Astrocyte (in vitro differentiated cells and primary cell): ENCODE measurements at regions not wholly inside any gene's neighbourhood (a gene's known extent, or its start where the extent isn't known, plus 50 kb on each side); places are given as distances from the start of the nearest gene placed in this dataset.
"Not testable (repeated sequence)": the region's sequence is repeated elsewhere in the genome, so short reads cannot be mapped to it uniquely, and the experiment has no call there.

Source experiments
- DNase-seq: peaks from one replicate; pipeline ENCODE4 v3.0.0-alpha.2; 2010; ENCODE audit warnings: low read depth
- FAIRE-seq: peaks from 2 replicates; lab custom pipeline; 2011; peaks lifted over from hg19 to GRCh38; lab: Jason Lieb, UNC
- H2AFZ ChIP-seq: 2 replicates; pipeline ENCODE4 v1.6.0; 2012; ENCODE audit warnings: low read depth, low read length, inconsistent platforms
- H3K27ac ChIP-seq: 2 replicates; pipeline ENCODE4 v1.5.1; 2011; ENCODE audit warnings: low read depth, low read length, inconsistent platforms
- H3K27me3 ChIP-seq: 2 replicates; pipeline ENCODE4 v1.6.0; 2011; ENCODE audit warnings: low read length, inconsistent platforms; ENCODE audit not compliant: insufficient read depth
- H3K36me3 ChIP-seq: 2 replicates; pipeline ENCODE4 v1.5.1; 2011; ENCODE audit warnings: low read length, inconsistent platforms; ENCODE audit not compliant: insufficient read depth
- H3K4me1 ChIP-seq: 2 replicates; pipeline ENCODE4 v1.5.1; 2011; ENCODE audit warnings: low read length, inconsistent platforms; ENCODE audit not compliant: insufficient read depth
- H3K4me2 ChIP-seq: 2 replicates; pipeline ENCODE4 v1.6.0; 2012; ENCODE audit warnings: low read length, inconsistent platforms
- H3K4me3 ChIP-seq: 2 replicates; pipeline ENCODE4 v1.5.1; 2011; ENCODE audit warnings: low read depth, mild to moderate bottlenecking, low read length, inconsistent platforms; ENCODE audit not compliant: insufficient read depth
- H3K79me2 ChIP-seq: 2 replicates; pipeline ENCODE4 v1.6.0; 2012; ENCODE audit warnings: mild to moderate bottlenecking, low read length, inconsistent platforms; ENCODE audit not compliant: insufficient read depth
- H3K9ac ChIP-seq: 2 replicates; pipeline ENCODE4 v1.6.0; 2012; ENCODE audit warnings: mild to moderate bottlenecking, low read length, inconsistent platforms
- H3K9me3 ChIP-seq: 2 replicates; pipeline ENCODE4 v1.5.1; 2012; ENCODE audit warnings: low read depth, mild to moderate bottlenecking, low read length, inconsistent platforms; ENCODE audit not compliant: insufficient read depth
- H4K20me1 ChIP-seq: 2 replicates; pipeline ENCODE4 v1.6.0; 2012; ENCODE audit warnings: low read length, inconsistent platforms; ENCODE audit not compliant: insufficient read depth
- H3K27ac Mint-ChIP-seq: one replicate; pipeline ENCODE4 v1.8.0; 2021; ENCODE audit warnings: mild to moderate bottlenecking, mixed read lengths; ENCODE audit not compliant: unreplicated experiment
- H3K27me3 Mint-ChIP-seq: one replicate; pipeline ENCODE4 v1.8.0; 2021; ENCODE audit warnings: low read depth, mixed read lengths; ENCODE audit not compliant: unreplicated experiment
- H3K36me3 Mint-ChIP-seq: one replicate; pipeline ENCODE4 v1.8.0; 2021; ENCODE audit warnings: low read depth, mixed read lengths; ENCODE audit not compliant: unreplicated experiment
- H3K4me1 Mint-ChIP-seq: one replicate; pipeline ENCODE4 v1.8.0; 2021; ENCODE audit warnings: low read depth, mixed read lengths; ENCODE audit not compliant: unreplicated experiment
- H3K4me3 Mint-ChIP-seq: one replicate; pipeline ENCODE4 v1.8.0; 2021; ENCODE audit warnings: mild to moderate bottlenecking, moderate library complexity, mixed read lengths; ENCODE audit not compliant: unreplicated experiment
- H3K9me3 Mint-ChIP-seq: one replicate; pipeline ENCODE4 v1.8.0; 2021; ENCODE audit warnings: mild to moderate bottlenecking, mixed read lengths; ENCODE audit not compliant: unreplicated experiment
- EZH2 ChIP-seq: IDR thresholded peaks from 2 replicates; pipeline ENCODE4 v1.6.1; 2012; ENCODE audit warnings: mild to moderate bottlenecking, low read length, inconsistent platforms; ENCODE audit not compliant: insufficient read depth
- TF ChIP-seq, protein P1 (sequence below): IDR thresholded peaks from 2 replicates; pipeline ENCODE4 v1.5.1; 2011; ENCODE audit warnings: low read depth, mild to moderate bottlenecking, inconsistent platforms, low read length, moderate library complexity; ENCODE audit not compliant: insufficient read depth

DNA sequence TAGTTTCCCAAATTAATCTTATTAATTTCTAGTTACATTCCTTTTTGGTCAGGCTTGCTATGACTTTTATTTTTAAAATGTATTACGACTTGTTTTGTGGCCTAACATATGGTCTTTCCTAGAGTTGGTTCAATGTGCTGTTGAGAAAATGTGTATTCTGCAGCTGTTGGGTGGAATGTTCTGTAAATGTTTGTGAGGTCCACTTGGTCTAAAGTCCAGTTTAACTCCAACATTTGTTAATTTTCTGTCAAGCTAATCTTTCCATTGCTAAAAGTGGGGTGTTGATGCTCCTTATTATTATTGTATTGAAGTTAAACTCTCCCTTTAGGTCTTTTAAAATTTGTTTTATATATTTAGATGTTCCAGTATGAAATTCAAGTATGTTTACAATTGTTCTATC is 1010.8 kb upstream of the EDIL3 start:
- DNase-seq, result no peak

DNA sequence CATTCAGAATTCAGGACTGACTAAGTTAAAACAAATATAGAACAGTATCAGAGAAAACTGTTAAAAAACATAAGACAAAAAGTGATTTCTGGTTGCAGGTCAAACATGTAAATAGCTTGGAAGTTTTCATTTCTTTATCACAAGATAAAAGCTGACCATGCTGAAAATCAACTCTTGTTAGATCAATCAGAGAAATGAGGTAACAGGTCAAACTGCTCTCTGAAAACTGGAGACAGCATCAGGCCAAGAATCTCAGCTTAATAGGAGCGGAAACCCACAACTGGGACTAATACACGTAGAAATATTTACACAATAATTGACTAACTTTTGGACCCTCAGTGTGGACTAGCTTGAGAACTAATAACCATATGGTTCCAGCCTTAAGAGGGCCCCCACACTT is 1012.8 kb upstream of the EDIL3 start:
- no peaks in the 10 kb centered on the region for H3K79me2 ChIP-seq
- H3K9ac ChIP-seq, result no peak overlapping the region
- no peaks in the 10 kb centered on the region for H3K9me3 ChIP-seq
- Mint-ChIP-seq H3K27me3 (no peaks in the 10 kb centered on the region), H3K4me1 (no peaks in the 10 kb centered on the region), H3K9me3 (no peaks in the 10 kb centered on the region), H3K27ac (no peak overlapping the region), H3K4me3 (no peak overlapping the region), H3K36me3 (no peaks in the 10 kb centered on the region)
- H4K20me1 ChIP-seq, result no peaks in the 10 kb centered on the region
- no peaks in the 10 kb centered on the region for H3K36me3 ChIP-seq
- no peak overlapping the region for H3K27ac ChIP-seq
- H2AFZ ChIP-seq, result no peak overlapping the region
- H3K4me1 ChIP-seq, result no peaks in the 10 kb centered on the region
- no peak for TF ChIP-seq EZH2
- TF ChIP-seq, protein P1, sequence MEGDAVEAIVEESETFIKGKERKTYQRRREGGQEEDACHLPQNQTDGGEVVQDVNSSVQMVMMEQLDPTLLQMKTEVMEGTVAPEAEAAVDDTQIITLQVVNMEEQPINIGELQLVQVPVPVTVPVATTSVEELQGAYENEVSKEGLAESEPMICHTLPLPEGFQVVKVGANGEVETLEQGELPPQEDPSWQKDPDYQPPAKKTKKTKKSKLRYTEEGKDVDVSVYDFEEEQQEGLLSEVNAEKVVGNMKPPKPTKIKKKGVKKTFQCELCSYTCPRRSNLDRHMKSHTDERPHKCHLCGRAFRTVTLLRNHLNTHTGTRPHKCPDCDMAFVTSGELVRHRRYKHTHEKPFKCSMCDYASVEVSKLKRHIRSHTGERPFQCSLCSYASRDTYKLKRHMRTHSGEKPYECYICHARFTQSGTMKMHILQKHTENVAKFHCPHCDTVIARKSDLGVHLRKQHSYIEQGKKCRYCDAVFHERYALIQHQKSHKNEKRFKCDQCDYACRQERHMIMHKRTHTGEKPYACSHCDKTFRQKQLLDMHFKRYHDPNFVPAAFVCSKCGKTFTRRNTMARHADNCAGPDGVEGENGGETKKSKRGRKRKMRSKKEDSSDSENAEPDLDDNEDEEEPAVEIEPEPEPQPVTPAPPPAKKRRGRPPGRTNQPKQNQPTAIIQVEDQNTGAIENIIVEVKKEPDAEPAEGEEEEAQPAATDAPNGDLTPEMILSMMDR, result no peak
- no peak overlapping the region for H3K4me2 ChIP-seq
- DNase-seq (no peak), FAIRE-seq (no peak)
- H3K4me3 ChIP-seq, result no peak overlapping the region
- H3K27me3 ChIP-seq, result no peaks in the 10 kb centered on the region

More for the DNA sequence above, 1010.8 kb upstream of the EDIL3 start:
- Mint-ChIP-seq H3K9me3 (no peaks in the 10 kb centered on the region), H3K4me3 (no peak overlapping the region), H3K4me1 (no peaks in the 10 kb centered on the region), H3K27ac (no peak overlapping the region), H3K27me3 (no peaks in the 10 kb centered on the region), H3K36me3 (no peaks in the 10 kb centered on the region)
- H3K9ac ChIP-seq, result no peak overlapping the region
- no peaks in the 10 kb centered on the region for H3K79me2 ChIP-seq
- H3K4me2 ChIP-seq, result no peak overlapping the region
- no peaks in the 10 kb centered on the region for H3K9me3 ChIP-seq
- H3K36me3 ChIP-seq, result no peaks in the 10 kb centered on the region
- TF ChIP-seq, protein P1, result no peak
- TF ChIP-seq EZH2, result no peak
- no peaks in the 10 kb centered on the region for H3K4me1 ChIP-seq
- no peak for FAIRE-seq
- no peaks in the 10 kb centered on the region for H3K27me3 ChIP-seq
- H3K27ac ChIP-seq, result no peak overlapping the region
- H2AFZ ChIP-seq, result no peak overlapping the region
- no peaks in the 10 kb centered on the region for H4K20me1 ChIP-seq
- H3K4me3 ChIP-seq, result no peak overlapping the region

DNA sequence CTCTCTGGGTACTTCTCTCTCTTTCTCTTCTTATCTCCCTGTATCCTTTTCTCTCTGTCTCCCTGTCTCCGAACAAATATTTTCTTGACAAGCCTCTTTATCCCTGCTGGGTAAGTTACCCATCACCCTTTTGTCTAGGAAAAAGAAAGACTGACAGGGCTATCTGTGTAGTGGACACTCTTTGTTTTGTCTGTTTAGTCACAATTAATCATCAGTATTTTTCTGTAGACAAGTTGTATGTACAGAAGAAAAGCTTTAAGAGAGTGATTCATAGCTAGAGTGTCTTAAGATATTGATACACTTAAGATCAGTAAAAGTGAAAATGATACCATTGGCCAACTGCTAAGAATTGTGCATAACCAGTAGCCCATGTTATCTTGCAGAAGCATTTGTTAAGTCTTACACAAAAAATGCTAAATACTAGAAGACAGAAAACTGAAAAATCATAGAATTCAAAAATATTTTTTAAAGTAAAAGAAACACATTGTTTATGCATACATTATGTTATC is 1043.8 kb upstream of the EDIL3 start:
- FAIRE-seq (no peak), DNase-seq (no peak)
- no peaks in the 10 kb centered on the region for H4K20me1 ChIP-seq
- no peaks in the 10 kb centered on the region for H3K27me3 Mint-ChIP-seq
- H3K4me2 ChIP-seq, result no peak overlapping the region
- H3K27me3 ChIP-seq, result no peaks in the 10 kb centered on the region
- H3K9me3 ChIP-seq, result no peaks in the 10 kb centered on the region
- no peak overlapping the region for H2AFZ ChIP-seq
- H3K4me1 Mint-ChIP-seq, result peaks cover 5% of the 10 kb centered on the region
- no peak overlapping the region for H3K27ac Mint-ChIP-seq
- peaks cover 9% of the 10 kb centered on the region for H3K9me3 Mint-ChIP-seq
- TF ChIP-seq, protein P1, result no peak
- no peak for TF ChIP-seq EZH2
- H3K27ac ChIP-seq, result no peak overlapping the region
- no peak overlapping the region for H3K4me3 Mint-ChIP-seq
- no peak overlapping the region for H3K4me3 ChIP-seq
- no peaks in the 10 kb centered on the region for H3K79me2 ChIP-seq
- H3K4me1 ChIP-seq, result no peaks in the 10 kb centered on the region
- H3K36me3 ChIP-seq, result no peaks in the 10 kb centered on the region
- H3K36me3 Mint-ChIP-seq, result peaks cover 4% of the 10 kb centered on the region
- no peak overlapping the region for H3K9ac ChIP-seq

DNA sequence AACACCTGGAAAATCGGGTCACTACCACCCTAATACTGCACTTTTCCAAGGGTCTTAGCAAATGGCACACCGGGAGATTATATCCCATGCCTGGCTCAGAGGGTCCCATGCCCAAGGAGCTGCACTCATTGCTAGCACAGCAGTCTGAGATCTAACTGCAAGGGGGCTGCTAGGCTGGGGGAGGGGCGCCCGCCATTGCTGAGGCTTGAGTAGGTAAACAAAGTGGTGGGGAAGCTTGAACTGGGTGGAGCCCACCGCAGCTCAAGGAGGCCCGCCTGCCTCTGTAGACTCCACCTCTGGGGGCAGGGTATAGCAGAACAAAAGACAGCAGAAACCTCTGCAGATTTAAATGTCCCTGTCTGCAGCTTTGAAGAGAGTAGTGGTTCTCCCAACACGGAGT is 1047.0 kb upstream of the EDIL3 start:
- FAIRE-seq, H3K9ac ChIP-seq, DNase-seq, H3K27ac Mint-ChIP-seq, H3K27me3 Mint-ChIP-seq, H3K27me3 ChIP-seq, H3K27ac ChIP-seq, H3K36me3 ChIP-seq, H2AFZ ChIP-seq, H3K4me3 ChIP-seq, H3K36me3 Mint-ChIP-seq, H3K9me3 ChIP-seq, H3K9me3 Mint-ChIP-seq, H4K20me1 ChIP-seq, H3K4me2 ChIP-seq, H3K79me2 ChIP-seq, H3K4me1 ChIP-seq, H3K4me3 Mint-ChIP-seq, H3K4me1 Mint-ChIP-seq: not testable (repeated sequence)
